Uterus (tissue), 3 donors: ENCODE measurements at regions not wholly inside any gene's neighbourhood (a gene's known extent, or its start where the extent isn't known, plus 50 kb on each side); places are given as distances from the start of the nearest gene placed in this dataset.

ENCODE experiments used
- DNase-seq, 2 donors: peaks; one replicate each; pipeline ENCODE4 v3.0.0-alpha.2; 2019 to 2020
- H3K27ac ChIP-seq, 2 donors: fragments of 200-600 bp; sonication (generic); 1 replicate in 1 of 2; 2 replicates in 1 of 2; pipeline ENCODE4 v1.5.1; 2016 to 2018
- H3K27me3 ChIP-seq, 2 donors: fragments of 200-600 bp; sonication (generic); one replicate each; pipeline ENCODE4 v1.5.1; 2018 to 2019; ENCODE audit warnings: control low read depth in 1 of 2
- H3K36me3 ChIP-seq, 2 donors: fragments of 200-600 bp; sonication (generic); one replicate each; pipeline ENCODE4 v1.5.1; 2019; ENCODE audit warnings: control low read depth in 1 of 2
- H3K4me1 ChIP-seq, 2 donors: fragments of 200-600 bp; sonication (generic); one replicate each; pipeline ENCODE4 v1.5.1; 2018 to 2019; ENCODE audit warnings: control low read depth in 1 of 2
- H3K4me3 ChIP-seq, 2 donors: fragments of 200-600 bp; sonication (generic); 1 replicate in 1 of 2; 2 replicates in 1 of 2; pipeline ENCODE4 v1.5.1; 2018 to 2019; ENCODE audit warnings: mild to moderate bottlenecking in 1 of 2
- H3K9me3 ChIP-seq, 2 donors: fragments of 200-600 bp; sonication (generic); one replicate each; pipeline ENCODE4 v1.5.1; 2019; ENCODE audit warnings: control low read depth in 1 of 2
- CTCF ChIP-seq, 4 experiments: fragments of 200-600 bp in 2 of 4; fragments of 450-650 bp in 2 of 4; sonication (generic) in 2 of 4; IDR thresholded peaks; one replicate each; pipeline ENCODE4 v1.5.1; 2016 to 2019; ENCODE audit warnings: antibody characterized with exemption in 4 of 4, mild to moderate bottlenecking in 2 of 4, moderate library complexity in 1 of 4
- POLR2A ChIP-seq, 2 donors: fragments of 450-650 bp; IDR thresholded peaks; one replicate each; pipeline ENCODE4 v1.6.1; 2016; ENCODE audit warnings: antibody characterized with exemption in 2 of 2, mild to moderate bottlenecking in 1 of 2, moderate library complexity in 1 of 2
- intact Hi-C: fragments of 100-400 bp; cut with DNase I; formaldehyde crosslinking; loops from one replicate; pipeline ENCODE4 v1.15.1; 2023; ENCODE audit warnings: low total_unique reads
- donor health status: DM: yes; HTN: yes; CAD: no.

GRCh38 chr4:14701389-14701788 is 300.9 kb upstream of the CPEB2 start:
- Histone ChIP-seq H3K4me3 (no peak overlapping the region), H3K27ac (no peak overlapping the region), H3K36me3 (no peaks in the 10 kb centered on the region), H3K4me1 (peaks cover 0 to 3% of the 10 kb centered on the region in 2 donors), H3K9me3 (no peaks in the 10 kb centered on the region), H3K27me3 (no peaks in the 10 kb centered on the region)
- intact Hi-C loops = no loop called here
- no peak for TF ChIP-seq POLR2A (IDR thresholded peaks at IDR 0.05)
- no peak for TF ChIP-seq CTCF (IDR thresholded peaks at IDR 0.05)
- no peak for DNase-seq

GRCh38 chr4:14701896-14702295 is 300.4 kb upstream of the CPEB2 start:
- Histone ChIP-seq H3K27ac (no peak overlapping the region), H3K4me1 (peaks cover 0 to 3% of the 10 kb centered on the region in 2 donors), H3K36me3 (no peaks in the 10 kb centered on the region), H3K27me3 (no peaks in the 10 kb centered on the region), H3K4me3 (no peak overlapping the region), H3K9me3 (no peaks in the 10 kb centered on the region)
- intact Hi-C loops = no loop called here
- no peak for DNase-seq
- TF ChIP-seq CTCF (IDR thresholded peaks at IDR 0.05) = no peak
- no peak for TF ChIP-seq POLR2A (IDR thresholded peaks at IDR 0.05)

GRCh38 chr4:14708574-14708973 is 293.7 kb upstream of the CPEB2 start:
- H3K27ac ChIP-seq = no peak overlapping the region
- no peak for DNase-seq
- no peaks in the 10 kb centered on the region for H3K4me1 ChIP-seq
- H3K9me3 ChIP-seq = no peaks in the 10 kb centered on the region
- H3K36me3 ChIP-seq = no peaks in the 10 kb centered on the region
- no peak for TF ChIP-seq POLR2A (IDR thresholded peaks at IDR 0.05)
- no peak for TF ChIP-seq CTCF (IDR thresholded peaks at IDR 0.05)
- H3K4me3 ChIP-seq = no peak overlapping the region
- intact Hi-C loops = no loop called here
- H3K27me3 ChIP-seq = no peaks in the 10 kb centered on the region

- H3K27ac ChIP-seq = no peak overlapping the region
- H3K4me1 ChIP-seq = no peaks in the 10 kb centered on the region
- intact Hi-C loops = no loop called here
- TF ChIP-seq CTCF (IDR thresholded peaks at IDR 0.05) (no peak), POLR2A (IDR thresholded peaks at IDR 0.05) (no peak)
- H3K9me3 ChIP-seq = no peaks in the 10 kb centered on the region
- DNase-seq = no peak
- H3K36me3 ChIP-seq = no peaks in the 10 kb centered on the region
- no peaks in the 10 kb centered on the region for H3K27me3 ChIP-seq
- H3K4me3 ChIP-seq = no peak overlapping the region
These were observed 291.0 kb upstream of the CPEB2 start for GRCh38 chr4:14711259-14711658.

- no peak overlapping the region for H3K4me3 ChIP-seq
- no peaks in the 10 kb centered on the region for H3K36me3 ChIP-seq
- no peak overlapping the region for H3K27ac ChIP-seq
- DNase-seq = no peak
- no peaks in the 10 kb centered on the region for H3K9me3 ChIP-seq
- TF ChIP-seq CTCF (IDR thresholded peaks at IDR 0.05) = no peak
- no peak for TF ChIP-seq POLR2A (IDR thresholded peaks at IDR 0.05)
- no peaks in the 10 kb centered on the region for H3K4me1 ChIP-seq
- no peaks in the 10 kb centered on the region for H3K27me3 ChIP-seq
- intact Hi-C loops = no loop called here
These were observed 285.6 kb upstream of the CPEB2 start for GRCh38 chr4:14716691-14717090.
